ACHN (cell line): ENCODE measurements at regions not wholly inside any gene's neighbourhood (a gene's known extent, or its start where the extent isn't known, plus 50 kb on each side); places are given as distances from the start of the nearest gene placed in this dataset.
"Not testable (repeated sequence)": the region's sequence is repeated elsewhere in the genome, so short reads cannot be mapped to it uniquely, and the experiment has no call there.

Source experiments
- DNase-seq: peaks from one replicate; pipeline ENCODE4 v3.0.0-alpha.2; 2015
- in situ Hi-C: cut with HindIII; loops from 2 replicates; pipeline ENCODE4 v1.10.0; 2017; ENCODE audit warnings: low sequenced_read_pairs, low pct_ligation_motif_present, low pct_unique_long_range_greater_than_20kb

DNA sequence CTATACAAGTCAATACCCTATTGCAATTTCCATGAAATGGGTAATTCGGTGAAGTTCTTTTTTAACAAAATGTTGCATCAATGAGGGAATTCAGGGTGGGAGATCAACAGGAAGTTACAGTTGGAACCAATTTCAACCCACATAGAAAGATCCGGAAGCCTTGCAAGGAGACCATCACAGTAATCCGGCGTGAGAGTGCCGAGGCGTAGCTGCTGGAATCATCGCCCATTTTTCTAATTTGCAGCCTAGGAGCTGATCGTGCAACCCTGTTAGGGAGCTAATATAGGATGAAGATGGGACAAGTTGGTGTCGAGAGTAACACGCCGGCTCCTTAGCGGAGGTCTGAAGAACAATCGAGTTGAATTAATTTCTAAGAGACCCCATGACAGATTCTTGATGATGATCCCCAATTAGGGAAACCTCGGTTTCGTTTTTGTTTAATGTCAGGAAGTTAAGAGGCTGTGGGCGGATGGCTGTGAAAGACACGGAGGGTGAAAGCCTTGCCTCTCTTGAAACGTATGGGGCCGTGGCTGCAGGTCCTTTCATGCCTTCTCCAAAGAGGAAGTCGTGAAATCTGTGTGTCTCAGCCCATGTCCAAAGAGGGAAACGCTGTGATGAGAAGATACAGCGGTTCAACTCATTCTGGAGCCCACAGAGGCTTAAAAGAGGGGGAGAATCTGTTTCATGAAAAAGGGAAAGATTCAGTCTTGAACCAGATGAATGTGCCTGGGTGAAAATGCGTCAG lies 51.2 kb upstream of the CARD11 start:
- in situ Hi-C loops: no loop called here
- DNase-seq: no peak

GRCh38 chr7:3097734-3098133 lies 54.1 kb upstream of the CARD11 start:
- in situ Hi-C loops: no loop called here

GRCh38 chr7:3102159-3102558 lies 58.5 kb upstream of the CARD11 start:
- DNase-seq: no peak
- in situ Hi-C loops: no loop called here

More at GRCh38 chr7:3097734-3098133, 54.1 kb upstream of the CARD11 start:
- no peak for DNase-seq

- in situ Hi-C loops: no loop called here
- no peak for DNase-seq
Measured at GRCh38 chr7:3103614-3104398, 60.1 kb upstream of the CARD11 start.

DNA sequence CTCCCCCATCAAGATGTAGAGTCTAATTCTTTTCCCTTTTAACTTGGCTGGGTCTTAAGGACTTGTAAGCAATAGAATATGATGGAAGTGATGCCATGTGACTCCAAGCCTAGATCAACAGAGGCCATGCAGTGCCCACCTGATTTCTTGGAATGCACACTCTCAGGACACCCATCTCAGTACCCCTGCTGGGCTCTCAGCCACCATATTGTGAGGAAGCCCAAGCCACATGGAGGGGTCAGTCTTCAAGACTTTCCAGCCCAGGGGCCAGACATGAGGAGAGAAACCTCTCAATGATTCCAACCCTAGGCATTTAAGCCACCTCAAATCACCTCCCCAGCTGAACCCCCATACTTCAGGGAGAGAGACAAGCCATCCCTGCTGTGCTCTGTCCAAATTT lies 62.2 kb upstream of the CARD11 start:
- in situ Hi-C loops: no loop called here
- DNase-seq: no peak

DNA sequence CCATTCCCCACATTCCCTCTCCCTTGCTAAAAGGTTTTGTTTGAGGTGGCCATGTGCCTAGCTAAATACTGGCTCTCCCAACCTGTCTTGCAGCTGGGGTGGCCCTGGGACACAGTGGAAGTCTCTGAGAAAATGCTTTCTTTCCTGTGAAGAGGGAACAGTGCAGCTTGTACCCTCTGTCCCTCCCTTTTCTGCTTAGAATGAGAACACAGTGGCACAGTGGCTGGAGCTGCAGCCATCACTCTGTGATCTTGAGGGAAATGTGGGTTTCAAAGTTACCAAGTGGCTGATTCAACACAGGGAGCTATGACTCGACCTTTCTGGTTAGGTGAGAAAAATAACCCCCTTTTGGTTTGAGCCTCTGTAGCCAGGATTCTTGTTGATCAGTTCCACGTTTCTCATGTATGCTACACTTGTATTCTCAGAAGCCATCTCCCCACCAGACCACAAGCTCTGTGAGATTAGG lies 62.7 kb upstream of the CARD11 start:
- in situ Hi-C loops: no loop called here
- no peak for DNase-seq

DNA sequence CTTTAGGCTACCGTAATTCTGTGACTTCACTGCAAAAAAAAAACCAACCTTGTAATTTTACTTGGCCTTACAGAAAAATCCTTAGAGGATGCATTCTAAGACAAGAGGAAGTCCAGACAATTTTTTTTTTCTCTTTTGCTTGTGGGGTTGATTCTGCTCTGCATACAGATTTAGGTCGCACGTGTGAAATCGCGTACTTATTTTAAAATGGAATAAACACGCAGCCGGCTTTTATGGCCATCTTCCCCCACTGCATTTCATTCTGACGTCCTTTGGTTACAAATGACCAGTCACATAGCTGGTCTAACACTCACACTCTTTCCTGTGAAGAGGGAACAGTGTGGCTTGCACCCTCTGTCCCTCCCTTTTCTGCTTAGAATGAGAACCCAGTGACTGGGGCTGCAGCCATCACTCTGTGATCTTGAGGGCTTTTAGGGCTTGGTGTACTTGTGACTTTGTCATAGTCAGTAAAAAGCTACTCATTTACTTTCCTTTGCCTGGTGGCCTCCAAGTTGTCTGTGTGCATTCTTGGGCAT lies 63.6 kb upstream of the CARD11 start:
- DNase-seq: no peak
- in situ Hi-C loops: no loop called here

DNA sequence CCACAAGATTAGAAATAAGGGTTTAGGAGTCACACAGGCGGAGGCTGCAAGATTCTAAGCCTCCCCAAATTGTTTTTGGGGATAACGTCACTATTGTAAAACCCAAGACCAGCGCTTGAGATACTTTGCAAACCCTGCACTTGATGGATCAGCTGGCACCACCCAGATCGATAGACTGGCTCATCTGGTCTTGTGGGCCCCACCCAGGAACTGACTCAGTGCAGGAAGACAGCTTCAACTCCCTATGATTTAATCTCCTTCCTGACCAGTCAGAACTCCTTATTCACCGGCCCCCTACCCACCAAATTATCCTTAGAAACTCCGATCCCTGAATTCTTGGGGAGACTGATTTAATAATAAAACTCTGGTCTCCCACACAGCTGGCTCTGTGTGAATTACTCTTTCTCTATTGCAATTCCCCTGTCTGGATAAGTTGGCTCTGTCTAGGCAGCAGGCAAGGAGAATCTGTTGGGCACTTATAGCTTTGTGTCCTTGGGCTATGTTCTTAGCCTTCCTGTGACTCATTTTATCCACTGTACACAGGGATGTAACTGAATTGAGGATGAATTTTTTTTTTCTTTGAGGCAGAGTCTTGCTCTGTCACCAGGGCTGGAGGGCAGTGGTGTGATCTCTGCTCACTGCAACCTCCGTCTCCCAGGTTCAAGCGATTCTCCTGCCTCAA lies 64.4 kb upstream of the CARD11 start:
- in situ Hi-C loops: no loop called here
- no peak for DNase-seq

- no peak for DNase-seq
- in situ Hi-C loops: no loop called here
Measured at GRCh38 chr7:3109311-3109915, 65.7 kb upstream of the CARD11 start.

DNA sequence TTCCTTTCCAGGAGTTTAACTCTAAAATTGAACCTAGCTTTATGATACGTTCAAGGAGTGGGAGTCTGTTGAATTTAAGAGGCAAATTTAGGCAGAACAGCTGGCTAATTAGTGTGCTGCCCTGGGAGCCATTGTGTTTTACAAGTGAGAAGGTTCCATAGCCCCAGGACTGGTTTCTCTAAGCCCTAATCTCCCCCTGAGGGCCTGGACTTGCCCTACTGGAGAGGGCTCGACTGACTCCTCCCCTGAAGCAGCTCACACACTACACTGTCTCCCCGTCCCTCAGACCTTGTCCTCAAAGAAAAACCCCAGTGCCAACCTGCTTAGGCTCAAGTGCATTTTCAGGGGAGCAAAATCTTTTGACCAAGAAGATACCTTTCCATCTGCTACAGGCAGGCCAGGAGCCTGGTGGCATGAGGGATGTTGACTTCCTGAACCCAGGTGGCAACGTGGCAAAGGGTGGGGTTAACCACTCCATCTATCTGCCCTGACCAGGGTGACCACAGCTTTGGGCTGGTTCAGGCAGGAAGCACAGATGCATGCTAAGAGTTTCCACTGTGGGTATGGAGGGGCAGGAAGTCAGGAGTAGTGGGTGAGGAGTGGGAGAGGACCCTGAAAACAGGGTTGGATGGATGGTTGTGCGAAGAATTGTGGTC lies 68.9 kb upstream of the CARD11 start:
- DNase-seq: no peak

GRCh38 chr7:3114917-3115316 lies 71.2 kb upstream of the CARD11 start:
- no peak for DNase-seq
- in situ Hi-C loops: no loop called here

More for the DNA sequence above, 68.9 kb upstream of the CARD11 start:
- in situ Hi-C loops: no loop called here

DNA sequence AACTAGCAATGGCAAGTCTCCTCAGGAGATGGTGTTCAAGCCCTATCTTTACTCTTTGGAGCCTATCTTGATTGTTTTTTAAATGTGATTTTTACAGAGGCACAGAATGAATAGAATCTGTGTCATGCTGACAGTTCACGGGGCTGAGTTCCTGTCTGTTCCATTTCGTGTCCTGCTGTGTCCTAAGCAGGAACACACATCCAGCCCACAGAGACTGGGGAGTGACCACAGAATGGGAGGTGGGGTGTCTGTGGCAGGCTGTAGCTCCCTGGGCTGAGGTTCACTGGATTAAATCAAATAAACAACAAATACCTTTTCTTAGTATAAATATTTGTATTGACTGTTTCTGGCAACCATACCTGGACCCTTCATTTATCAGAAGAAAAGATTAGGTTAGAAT lies 73.4 kb upstream of the CARD11 start:
- in situ Hi-C loops: no loop called here
- DNase-seq: no peak

GRCh38 chr7:3117488-3118231 lies 74.0 kb upstream of the CARD11 start:
- DNase-seq: no peak
- in situ Hi-C loops: no loop called here

- in situ Hi-C loops, DNase-seq: not testable (repeated sequence)
Measured at GRCh38 chr7:3119352-3119927, 75.8 kb upstream of the CARD11 start.

GRCh38 chr7:3119963-3120362 lies 76.3 kb upstream of the CARD11 start:
- in situ Hi-C loops: no loop called here
- DNase-seq: no peak

GRCh38 chr7:3120513-3120912 lies 76.8 kb upstream of the CARD11 start:
- in situ Hi-C loops: no loop called here
- DNase-seq: no peak

- DNase-seq: no peak
- in situ Hi-C loops: no loop called here
Measured at GRCh38 chr7:3128857-3129490, 85.3 kb upstream of the CARD11 start.
